ENCODE measurements at regions not wholly inside any gene's neighbourhood (a gene's known extent, or its start where the extent isn't known, plus 50 kb on each side); places are given as distances from the start of the nearest gene placed in this dataset.

DNA sequence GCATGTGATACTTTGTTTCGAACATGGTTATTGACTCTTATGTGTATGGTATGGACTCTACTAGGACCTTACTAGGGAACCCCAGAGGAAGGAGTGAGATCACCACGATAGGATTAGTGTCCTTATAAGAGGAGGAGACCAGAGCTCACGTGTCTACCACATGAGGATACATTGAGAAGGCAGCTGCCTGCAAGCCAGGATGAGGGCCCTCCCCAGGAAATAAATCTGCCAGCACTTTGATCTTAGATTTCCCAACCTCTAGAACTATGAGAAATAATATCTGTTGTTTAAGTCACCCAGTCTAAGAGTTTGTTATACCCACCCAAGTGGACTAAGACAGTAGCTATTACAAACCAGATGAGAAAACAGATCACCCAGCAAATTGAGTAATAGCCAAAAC is 559.3 kb upstream of the USP24 start:
- H3K9me3 ChIP-seq (ENCODE audit: insufficient read depth in 2 of 2, low read depth in 1 of 2, low read length in 1 of 2): no peaks in the 10 kb centered on the region

More for the DNA sequence above, 559.3 kb upstream of the USP24 start:
- H3K14ac ChIP-seq (ENCODE audit: insufficient read length): no peak overlapping the region
- H3K23ac ChIP-seq (ENCODE audit: insufficient read length): no peak overlapping the region
- H4K5ac ChIP-seq (ENCODE audit: insufficient read length, low read depth, low read length): no peak overlapping the region
- no peak overlapping the region for H3K4me2 ChIP-seq (ENCODE audit: insufficient read depth in 1 of 2, low read depth in 2 of 2, low read length in 2 of 2)
- TF ChIP-seq SP1 (IDR thresholded peaks at IDR 0.05; ENCODE audit: low read depth, low read length) (no peak), RAD21 (IDR thresholded peaks at IDR 0.05 in 1 of 2, conservative IDR thresholded peaks at IDR 0.05 in 1 of 2; ENCODE audit: low read depth in 2 of 2, low read length in 2 of 2) (no peak), RBBP5 (IDR thresholded peaks at IDR 0.05; ENCODE audit: borderline replicate concordance, low read depth, low read length) (no peak), KDM5A (IDR thresholded peaks at IDR 0.05; ENCODE audit: low read length) (no peak), MAFK (IDR thresholded peaks at IDR 0.05; ENCODE audit: low read depth, low read length) (no peak), JUND (IDR thresholded peaks at IDR 0.05; ENCODE audit: low read length) (no peak), TAF7 (optimal IDR thresholded peaks at IDR 0.05; ENCODE audit: borderline replicate concordance, low read depth, low read length) (no peak), TAF1 (IDR thresholded peaks at IDR 0.05; ENCODE audit: low read depth, low read length) (no peak), KDM1A (IDR thresholded peaks at IDR 0.05; ENCODE audit: borderline replicate concordance, low read length) (no peak), CREB1 (IDR thresholded peaks at IDR 0.05) (no peak), RNF2 (IDR thresholded peaks at IDR 0.05; ENCODE audit: borderline replicate concordance, low read depth, low read length, missing control alignments, poor library complexity, severe bottlenecking) (no peak)
- ChIA-PET POLR2A (ENCODE audit: partially characterized antibody) (no interaction called here), CTCF (ENCODE audit: partially characterized antibody) (interaction anchor here (0.7 to 1.3 kb wide), 3 partner anchors 12 to 1417 kb away, joined by 3 read pairs; no protein-coding TSS in a partner anchor)
- H4K91ac ChIP-seq (replicated peaks; ENCODE audit: insufficient read length, low read length): no peak overlapping the region
- H3K36me3 ChIP-seq (ENCODE audit: control insufficient read depth in 2 of 4, insufficient read depth in 4 of 4, low read length in 3 of 4): no peaks in the 10 kb centered on the region
- H2BK20ac ChIP-seq (ENCODE audit: low read length): no peak overlapping the region
- no peaks in the 10 kb centered on the region for H3K79me1 ChIP-seq (ENCODE audit: low read depth, low read length)
- no peaks in the 10 kb centered on the region for H3K27me3 ChIP-seq (replicated peaks in 1 of 4; ENCODE audit: control insufficient read depth in 3 of 4, extremely low read depth in 1 of 4, insufficient read depth in 3 of 4, low read length in 3 of 4)
- no peaks in the 10 kb centered on the region for H4K20me1 ChIP-seq (replicated peaks in 1 of 2; ENCODE audit: control insufficient read depth in 1 of 2, insufficient read depth in 2 of 2, low read length in 2 of 2)
- no peak overlapping the region for H2BK5ac ChIP-seq (ENCODE audit: low read depth, low read length)
- H3K9ac ChIP-seq (replicated peaks in 1 of 4; ENCODE audit: extremely low read depth in 1 of 4, low read depth in 3 of 4, low read length in 3 of 4): no peak overlapping the region
- H2BK12ac ChIP-seq (ENCODE audit: low read depth, low read length): no peak overlapping the region
- no peak overlapping the region for H3K18ac ChIP-seq (ENCODE audit: extremely low read depth, low read length)
- DNase-seq (ENCODE audit: low read depth in 1 of 2, low spot score in 2 of 2) (no peak), FAIRE-seq (no peak)
- no peak overlapping the region for H3K56ac ChIP-seq (replicated peaks; ENCODE audit: insufficient read length, low read depth, low read length)
- H3K4me3 ChIP-seq (ENCODE audit: extremely low read depth in 1 of 4, insufficient read depth in 2 of 4, low read depth in 3 of 4, low read length in 4 of 4): no peak overlapping the region
- no peak overlapping the region for H2AK5ac ChIP-seq (ENCODE audit: low read depth, low read length)
- H3K4ac ChIP-seq (replicated peaks; ENCODE audit: insufficient read length, low read depth, low read length): no peak overlapping the region
- H3K27ac ChIP-seq (ENCODE audit: low read depth, low read length): no peak overlapping the region
- H2AFZ ChIP-seq (ENCODE audit: low read length): no peak overlapping the region
- no peak overlapping the region for H2BK120ac ChIP-seq (replicated peaks; ENCODE audit: low read depth, low read length)
- H3K23me2 ChIP-seq (ENCODE audit: low read depth, low read length): no peaks in the 10 kb centered on the region
- H2BK15ac ChIP-seq (ENCODE audit: low read length): no peak overlapping the region
- 90% methylated on average over 3 of the region's 3 CpGs; no CpG with 5 or more reads in 1 of the 2 experiments for WGBS, 2 experiments (ENCODE audit: extremely low coverage in 1 of 2, insufficient coverage in 1 of 2, insufficient read length in 1 of 2, insufficient replicate concordance in 2 of 2, low coverage in 1 of 2, low lambda C conversion rate in 2 of 2, missing lambda C conversion rate in 1 of 2)
- H3K4me1 ChIP-seq (replicated peaks in 1 of 4; ENCODE audit: control insufficient read depth in 3 of 4, insufficient read depth in 4 of 4, low read length in 3 of 4): no peaks in the 10 kb centered on the region
- H3K79me2 ChIP-seq (ENCODE audit: control insufficient read depth in 1 of 2, insufficient read depth in 2 of 2, low read length in 2 of 2): no peaks in the 10 kb centered on the region
- no peak overlapping the region for H4K8ac ChIP-seq (ENCODE audit: extremely low read depth, insufficient read depth, low read length)
